GM10847 (cell line): ENCODE measurements at regions not wholly inside any gene's neighbourhood (a gene's known extent, or its start where the extent isn't known, plus 50 kb on each side); places are given as distances from the start of the nearest gene placed in this dataset.

Source experiments
- POLR2A ChIP-seq: IDR thresholded peaks from 2 replicates; pipeline ENCODE4 v1.6.1; 2011; ENCODE audit not compliant: insufficient read length; ENCODE audit errors: extremely low read depth

GRCh38 chr10:30774261-30774660 lies 144.7 kb upstream of the LYZL2 start:
- no peak for TF ChIP-seq POLR2A

- no peak for TF ChIP-seq POLR2A
Observed at GRCh38 chr10:30773501-30773900, 143.9 kb upstream of the LYZL2 start.

- TF ChIP-seq POLR2A: no peak
Observed at GRCh38 chr10:30770816-30771215, 141.3 kb upstream of the LYZL2 start.

- TF ChIP-seq POLR2A: no peak
Observed at GRCh38 chr10:30770229-30770628, 140.7 kb upstream of the LYZL2 start.

- TF ChIP-seq POLR2A: no peak
Observed at GRCh38 chr10:30769361-30769760, 139.8 kb upstream of the LYZL2 start.

- no peak for TF ChIP-seq POLR2A
Observed at GRCh38 chr10:30765616-30766015, 136.1 kb upstream of the LYZL2 start.

- TF ChIP-seq POLR2A: no peak
Observed at GRCh38 chr10:30765022-30765615, 135.6 kb upstream of the LYZL2 start.

GRCh38 chr10:30763918-30764317 lies 134.4 kb upstream of the LYZL2 start:
- no peak for TF ChIP-seq POLR2A

- no peak for TF ChIP-seq POLR2A
Observed at GRCh38 chr10:30762620-30763019, 133.1 kb upstream of the LYZL2 start.

- TF ChIP-seq POLR2A: no peak
Observed at GRCh38 chr10:30759423-30759822, 129.9 kb upstream of the LYZL2 start.

GRCh38 chr10:30758338-30758737 lies 128.8 kb upstream of the LYZL2 start:
- TF ChIP-seq POLR2A: no peak

GRCh38 chr10:30756896-30757295 lies 127.3 kb upstream of the LYZL2 start:
- TF ChIP-seq POLR2A: no peak

GRCh38 chr10:30756151-30756550 lies 126.6 kb upstream of the LYZL2 start:
- no peak for TF ChIP-seq POLR2A

- TF ChIP-seq POLR2A: no peak
Observed at GRCh38 chr10:30755441-30755953, 125.9 kb upstream of the LYZL2 start.

- TF ChIP-seq POLR2A: no peak
Observed at GRCh38 chr10:30752481-30752881, 122.9 kb upstream of the LYZL2 start.

GRCh38 chr10:30751678-30752331 lies 122.3 kb upstream of the LYZL2 start:
- no peak for TF ChIP-seq POLR2A

- TF ChIP-seq POLR2A: no peak
Observed at GRCh38 chr10:30750971-30751677, 121.6 kb upstream of the LYZL2 start.

- TF ChIP-seq POLR2A: no peak
Observed at GRCh38 chr10:30749385-30749784, 119.8 kb upstream of the LYZL2 start.
